Suprapubic skin (tissue), 3 donors: ENCODE measurements at regions not wholly inside any gene's neighbourhood (a gene's known extent, or its start where the extent isn't known, plus 50 kb on each side); places are given as distances from the start of the nearest gene placed in this dataset.

Experiments used
- EP300 ChIP-seq: sonication (generic); formaldehyde crosslinking; IDR thresholded peaks from one replicate; pipeline ENCODE4 v1.6.1; 2017; ENCODE audit warnings: antibody characterized with exemption
- POLR2A ChIP-seq, 2 donors: fragments of 450-650 bp; IDR thresholded peaks; one replicate each; pipeline ENCODE4 v1.6.1; 2017; ENCODE audit warnings: antibody characterized with exemption in 2 of 2, mild to moderate bottlenecking in 2 of 2, moderate library complexity in 2 of 2
- TF ChIP-seq, protein P1 (sequence below), 2 donors: fragments of 200-600 bp in 1 of 2; fragments of 450-650 bp in 1 of 2; sonication (generic) in 1 of 2; IDR thresholded peaks; one replicate each; pipeline ENCODE4 v1.5.1; 2016 to 2019; ENCODE audit warnings: antibody characterized with exemption in 2 of 2, mild to moderate bottlenecking in 1 of 2, moderate library complexity in 1 of 2

DNA sequence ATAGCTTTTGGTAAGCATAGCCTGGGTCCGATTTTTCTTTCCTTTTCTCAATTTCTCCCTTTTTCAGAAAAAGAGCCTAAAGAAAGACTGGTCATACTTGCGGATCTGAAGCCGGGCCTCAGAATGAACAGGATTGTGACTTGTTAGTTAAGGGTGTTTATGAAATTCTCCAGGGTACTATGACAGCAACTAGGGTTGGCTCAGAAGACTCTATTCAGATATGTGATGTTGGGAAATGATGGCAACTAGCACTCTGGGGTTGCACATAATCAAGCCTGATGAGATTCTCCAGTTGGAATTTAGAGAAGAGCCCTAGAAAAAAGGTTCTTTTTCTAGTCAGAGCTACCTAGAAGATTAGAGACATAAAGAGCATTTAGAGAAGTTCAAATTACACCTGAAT, 352.4 kb upstream of the POM121L12 start:
- TF ChIP-seq POLR2A (IDR thresholded peaks at IDR 0.05): no peak
- TF ChIP-seq, protein P1, sequence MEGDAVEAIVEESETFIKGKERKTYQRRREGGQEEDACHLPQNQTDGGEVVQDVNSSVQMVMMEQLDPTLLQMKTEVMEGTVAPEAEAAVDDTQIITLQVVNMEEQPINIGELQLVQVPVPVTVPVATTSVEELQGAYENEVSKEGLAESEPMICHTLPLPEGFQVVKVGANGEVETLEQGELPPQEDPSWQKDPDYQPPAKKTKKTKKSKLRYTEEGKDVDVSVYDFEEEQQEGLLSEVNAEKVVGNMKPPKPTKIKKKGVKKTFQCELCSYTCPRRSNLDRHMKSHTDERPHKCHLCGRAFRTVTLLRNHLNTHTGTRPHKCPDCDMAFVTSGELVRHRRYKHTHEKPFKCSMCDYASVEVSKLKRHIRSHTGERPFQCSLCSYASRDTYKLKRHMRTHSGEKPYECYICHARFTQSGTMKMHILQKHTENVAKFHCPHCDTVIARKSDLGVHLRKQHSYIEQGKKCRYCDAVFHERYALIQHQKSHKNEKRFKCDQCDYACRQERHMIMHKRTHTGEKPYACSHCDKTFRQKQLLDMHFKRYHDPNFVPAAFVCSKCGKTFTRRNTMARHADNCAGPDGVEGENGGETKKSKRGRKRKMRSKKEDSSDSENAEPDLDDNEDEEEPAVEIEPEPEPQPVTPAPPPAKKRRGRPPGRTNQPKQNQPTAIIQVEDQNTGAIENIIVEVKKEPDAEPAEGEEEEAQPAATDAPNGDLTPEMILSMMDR (IDR thresholded peaks at IDR 0.05): no peak
- no peak for TF ChIP-seq EP300
